GM23338 (cell line): ENCODE measurements at regions not wholly inside any gene's neighbourhood (a gene's known extent, or its start where the extent isn't known, plus 50 kb on each side); places are given as distances from the start of the nearest gene placed in this dataset.

Experiments used
- EZH2 ChIP-seq: fragments of 200-600 bp; sonication (generic); IDR thresholded peaks from one replicate; pipeline ENCODE4 v1.8.0; 2017; ENCODE audit warnings: antibody characterized with exemption, mild to moderate bottlenecking, low read depth; ENCODE audit not compliant: unreplicated experiment
- JUNB ChIP-seq: IDR thresholded peaks from one replicate; pipeline ENCODE4 v1.6.1; 2016; ENCODE audit warnings: antibody characterized with exemption; ENCODE audit not compliant: unreplicated experiment
- TF ChIP-seq, protein P1 (sequence below): IDR thresholded peaks from 2 replicates; pipeline ENCODE4 v1.6.1; 2016; ENCODE audit warnings: antibody characterized with exemption
- TF ChIP-seq, protein P2 (sequence below), 2 experiments: fragments of 200-600 bp in 1 of 2; sonication (generic) in 1 of 2; conservative IDR thresholded peaks; 2 replicates each; pipeline versions ENCODE4 v1.5.1 to v1.6.1; 2016 to 2017; ENCODE audit warnings: antibody characterized with exemption in 2 of 2, low read depth in 2 of 2, mild to moderate bottlenecking in 2 of 2, moderate library complexity in 1 of 2
- TF ChIP-seq, protein P3 (sequence below): IDR thresholded peaks from one replicate; pipeline ENCODE4 v1.6.1; 2018; ENCODE audit warnings: antibody characterized with exemption; ENCODE audit not compliant: unreplicated experiment

- TF ChIP-seq, protein P1, sequence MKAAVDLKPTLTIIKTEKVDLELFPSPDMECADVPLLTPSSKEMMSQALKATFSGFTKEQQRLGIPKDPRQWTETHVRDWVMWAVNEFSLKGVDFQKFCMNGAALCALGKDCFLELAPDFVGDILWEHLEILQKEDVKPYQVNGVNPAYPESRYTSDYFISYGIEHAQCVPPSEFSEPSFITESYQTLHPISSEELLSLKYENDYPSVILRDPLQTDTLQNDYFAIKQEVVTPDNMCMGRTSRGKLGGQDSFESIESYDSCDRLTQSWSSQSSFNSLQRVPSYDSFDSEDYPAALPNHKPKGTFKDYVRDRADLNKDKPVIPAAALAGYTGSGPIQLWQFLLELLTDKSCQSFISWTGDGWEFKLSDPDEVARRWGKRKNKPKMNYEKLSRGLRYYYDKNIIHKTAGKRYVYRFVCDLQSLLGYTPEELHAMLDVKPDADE: no peak
- TF ChIP-seq, protein P2, sequence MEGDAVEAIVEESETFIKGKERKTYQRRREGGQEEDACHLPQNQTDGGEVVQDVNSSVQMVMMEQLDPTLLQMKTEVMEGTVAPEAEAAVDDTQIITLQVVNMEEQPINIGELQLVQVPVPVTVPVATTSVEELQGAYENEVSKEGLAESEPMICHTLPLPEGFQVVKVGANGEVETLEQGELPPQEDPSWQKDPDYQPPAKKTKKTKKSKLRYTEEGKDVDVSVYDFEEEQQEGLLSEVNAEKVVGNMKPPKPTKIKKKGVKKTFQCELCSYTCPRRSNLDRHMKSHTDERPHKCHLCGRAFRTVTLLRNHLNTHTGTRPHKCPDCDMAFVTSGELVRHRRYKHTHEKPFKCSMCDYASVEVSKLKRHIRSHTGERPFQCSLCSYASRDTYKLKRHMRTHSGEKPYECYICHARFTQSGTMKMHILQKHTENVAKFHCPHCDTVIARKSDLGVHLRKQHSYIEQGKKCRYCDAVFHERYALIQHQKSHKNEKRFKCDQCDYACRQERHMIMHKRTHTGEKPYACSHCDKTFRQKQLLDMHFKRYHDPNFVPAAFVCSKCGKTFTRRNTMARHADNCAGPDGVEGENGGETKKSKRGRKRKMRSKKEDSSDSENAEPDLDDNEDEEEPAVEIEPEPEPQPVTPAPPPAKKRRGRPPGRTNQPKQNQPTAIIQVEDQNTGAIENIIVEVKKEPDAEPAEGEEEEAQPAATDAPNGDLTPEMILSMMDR (conservative IDR thresholded peaks at IDR 0.05; ENCODE audit: low read depth in 2 of 2): peak; percentile 44 to 49; a peak in 3 of 4 replicates
- no peak for TF ChIP-seq JUNB
- TF ChIP-seq EZH2: no peak
- TF ChIP-seq, protein P3, sequence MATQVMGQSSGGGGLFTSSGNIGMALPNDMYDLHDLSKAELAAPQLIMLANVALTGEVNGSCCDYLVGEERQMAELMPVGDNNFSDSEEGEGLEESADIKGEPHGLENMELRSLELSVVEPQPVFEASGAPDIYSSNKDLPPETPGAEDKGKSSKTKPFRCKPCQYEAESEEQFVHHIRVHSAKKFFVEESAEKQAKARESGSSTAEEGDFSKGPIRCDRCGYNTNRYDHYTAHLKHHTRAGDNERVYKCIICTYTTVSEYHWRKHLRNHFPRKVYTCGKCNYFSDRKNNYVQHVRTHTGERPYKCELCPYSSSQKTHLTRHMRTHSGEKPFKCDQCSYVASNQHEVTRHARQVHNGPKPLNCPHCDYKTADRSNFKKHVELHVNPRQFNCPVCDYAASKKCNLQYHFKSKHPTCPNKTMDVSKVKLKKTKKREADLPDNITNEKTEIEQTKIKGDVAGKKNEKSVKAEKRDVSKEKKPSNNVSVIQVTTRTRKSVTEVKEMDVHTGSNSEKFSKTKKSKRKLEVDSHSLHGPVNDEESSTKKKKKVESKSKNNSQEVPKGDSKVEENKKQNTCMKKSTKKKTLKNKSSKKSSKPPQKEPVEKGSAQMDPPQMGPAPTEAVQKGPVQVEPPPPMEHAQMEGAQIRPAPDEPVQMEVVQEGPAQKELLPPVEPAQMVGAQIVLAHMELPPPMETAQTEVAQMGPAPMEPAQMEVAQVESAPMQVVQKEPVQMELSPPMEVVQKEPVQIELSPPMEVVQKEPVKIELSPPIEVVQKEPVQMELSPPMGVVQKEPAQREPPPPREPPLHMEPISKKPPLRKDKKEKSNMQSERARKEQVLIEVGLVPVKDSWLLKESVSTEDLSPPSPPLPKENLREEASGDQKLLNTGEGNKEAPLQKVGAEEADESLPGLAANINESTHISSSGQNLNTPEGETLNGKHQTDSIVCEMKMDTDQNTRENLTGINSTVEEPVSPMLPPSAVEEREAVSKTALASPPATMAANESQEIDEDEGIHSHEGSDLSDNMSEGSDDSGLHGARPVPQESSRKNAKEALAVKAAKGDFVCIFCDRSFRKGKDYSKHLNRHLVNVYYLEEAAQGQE: no peak
These were observed 256.2 kb downstream of the FOXL1 start for GRCh38 chr16:86834451-86835035.
